CD8-positive, alpha-beta memory T cell (primary cell): ENCODE measurements at regions not wholly inside any gene's neighbourhood (a gene's known extent, or its start where the extent isn't known, plus 50 kb on each side); places are given as distances from the start of the nearest gene placed in this dataset.
A peak's percentile ranks its signal among the peaks of the same experiment; 100 is the strongest.
"Not testable (repeated sequence)": the region's sequence is repeated elsewhere in the genome, so short reads cannot be mapped to it uniquely, and the experiment has no call there.

Source experiments
- CTCF ChIA-PET: fragments of 350-600 bp; sonication (Branson Sonifier 250); formaldehyde crosslinking; loops from one replicate; lab custom pipeline; 2021; ENCODE audit warnings: antibody characterized with exemption; lab: Charles Lee
- POLR2A ChIA-PET: fragments of 350-600 bp; sonication (Branson Sonifier 250); formaldehyde crosslinking; loops from one replicate; lab custom pipeline; 2021; ENCODE audit warnings: antibody characterized with exemption; lab: Charles Lee
- DNase-seq, 5 donors: peaks; one replicate each; pipeline versions ENCODE4 v3.0.0 to v3.0.0-alpha.2; 2020 to 2022; ENCODE audit warnings: mixed read lengths in 1 of 5
- H3K27ac ChIP-seq: one replicate; pipeline ENCODE4 v1.7.0; 2013; ENCODE audit warnings: low read depth, mild to moderate bottlenecking, low read length, moderate library complexity
- H3K27me3 ChIP-seq: 2 replicates; pipeline ENCODE4 v1.7.0; 2013; ENCODE audit warnings: low read length, mild to moderate bottlenecking; ENCODE audit not compliant: insufficient read depth, poor library complexity, severe bottlenecking
- H3K36me3 ChIP-seq: 2 replicates; pipeline ENCODE4 v1.7.0; 2013; ENCODE audit warnings: mild to moderate bottlenecking, low read length, moderate library complexity; ENCODE audit not compliant: insufficient read depth
- H3K4me1 ChIP-seq: 2 replicates; pipeline ENCODE4 v1.7.0; 2013; ENCODE audit warnings: mild to moderate bottlenecking, low read length, moderate library complexity; ENCODE audit not compliant: insufficient read depth
- H3K4me3 ChIP-seq: 2 replicates; pipeline ENCODE4 v1.7.0; 2013; ENCODE audit warnings: mild to moderate bottlenecking, low read length
- H3K9me3 ChIP-seq: 2 replicates; pipeline ENCODE4 v1.7.0; 2013; ENCODE audit warnings: mild to moderate bottlenecking, low read length
- H3K27ac Mint-ChIP-seq, 8 donors: one replicate each; pipeline ENCODE4 v1.8.0; 2020 to 2021; ENCODE audit warnings: mixed read lengths in 8 of 8, mild to moderate bottlenecking in 6 of 8, inconsistent platforms in 3 of 8, moderate library complexity in 3 of 8
- H3K27me3 Mint-ChIP-seq, 2 donors: one replicate each; pipeline ENCODE4 v1.8.0; 2020 to 2021; ENCODE audit warnings: mixed read lengths in 2 of 2, mild to moderate bottlenecking in 1 of 2, moderate library complexity in 1 of 2
- H3K36me3 Mint-ChIP-seq, 3 donors: one replicate each; pipeline ENCODE4 v1.8.0; 2020 to 2021; ENCODE audit warnings: mixed read lengths in 3 of 3, inconsistent platforms in 1 of 3, mild to moderate bottlenecking in 1 of 3
- H3K4me1 Mint-ChIP-seq, 3 donors: one replicate each; pipeline ENCODE4 v1.8.0; 2020 to 2021; ENCODE audit warnings: mixed read lengths in 3 of 3, inconsistent platforms in 1 of 3, mild to moderate bottlenecking in 1 of 3
- H3K4me3 Mint-ChIP-seq, 7 donors: one replicate each; pipeline ENCODE4 v1.8.0; 2020 to 2021; ENCODE audit warnings: mixed read lengths in 7 of 7, mild to moderate bottlenecking in 6 of 7, moderate library complexity in 4 of 7, inconsistent platforms in 2 of 7
- H3K9me3 Mint-ChIP-seq, 5 donors: one replicate each; pipeline ENCODE4 v1.8.0; 2020 to 2022; ENCODE audit warnings: mixed read lengths in 5 of 5, mild to moderate bottlenecking in 3 of 5, moderate library complexity in 2 of 5, inconsistent platforms in 1 of 5

DNA sequence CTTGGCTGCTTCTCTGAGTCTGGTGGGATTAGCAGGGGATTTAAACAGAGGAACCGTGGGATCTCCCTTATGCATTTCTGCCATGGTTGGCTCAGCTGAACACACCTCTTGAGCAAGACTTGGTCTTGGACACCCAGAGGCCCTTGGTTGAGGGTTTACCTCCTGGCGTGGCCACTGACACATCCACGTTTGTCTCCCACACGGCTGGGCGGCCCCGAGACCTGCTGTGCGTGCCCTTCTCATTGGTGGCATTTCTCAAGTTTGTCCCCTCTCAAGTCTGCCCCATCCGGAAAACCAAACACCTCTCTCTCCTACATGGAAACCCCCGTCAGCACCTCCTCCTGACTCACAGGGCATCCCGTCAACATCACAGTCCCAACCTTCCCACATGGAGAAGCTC, 66.0 kb upstream of the MUC20 start:
- H3K27me3 Mint-ChIP-seq, H3K9me3 ChIP-seq, H3K27ac Mint-ChIP-seq, H3K4me3 ChIP-seq, H3K9me3 Mint-ChIP-seq, H3K36me3 ChIP-seq, H3K27me3 ChIP-seq, H3K4me3 Mint-ChIP-seq, H3K4me1 ChIP-seq, CTCF ChIA-PET, POLR2A ChIA-PET, DNase-seq, H3K36me3 Mint-ChIP-seq, H3K27ac ChIP-seq: not testable (repeated sequence)
- peaks cover 3 to 12% (median 10%) of the 10 kb centered on the region in 3 donors for H3K4me1 Mint-ChIP-seq

DNA sequence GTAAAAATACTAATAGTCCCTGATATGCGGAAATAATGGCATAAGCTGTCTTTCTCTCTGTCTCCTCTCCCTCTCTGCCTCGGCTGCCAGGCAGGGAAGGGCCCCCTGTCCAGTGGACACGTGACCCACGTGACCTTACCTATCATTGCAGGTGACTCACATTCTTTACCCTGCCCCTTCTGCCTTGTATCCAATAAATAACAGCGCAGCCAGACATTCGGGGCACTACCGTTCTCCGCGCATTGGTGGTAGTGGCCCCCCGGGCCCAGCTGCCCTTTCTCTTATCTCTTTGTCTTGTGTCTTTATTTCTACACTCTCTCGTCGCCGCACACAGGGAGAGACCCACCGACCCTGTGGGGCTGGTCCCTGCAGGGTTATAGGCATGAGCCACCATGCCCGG, 66.6 kb upstream of the MUC20 start:
- H3K36me3 Mint-ChIP-seq, H3K9me3 ChIP-seq, H3K27me3 ChIP-seq, H3K36me3 ChIP-seq, CTCF ChIA-PET, H3K4me1 ChIP-seq, H3K4me3 Mint-ChIP-seq, H3K4me3 ChIP-seq, H3K9me3 Mint-ChIP-seq, H3K27ac ChIP-seq, POLR2A ChIA-PET, H3K27me3 Mint-ChIP-seq, DNase-seq: not testable (repeated sequence)
- Mint-ChIP-seq H3K4me1 (peaks cover 3 to 12% (median 10%) of the 10 kb centered on the region in 3 donors), H3K27ac (peak overlapping the region in 1 of 8 donors; percentile 73)

DNA sequence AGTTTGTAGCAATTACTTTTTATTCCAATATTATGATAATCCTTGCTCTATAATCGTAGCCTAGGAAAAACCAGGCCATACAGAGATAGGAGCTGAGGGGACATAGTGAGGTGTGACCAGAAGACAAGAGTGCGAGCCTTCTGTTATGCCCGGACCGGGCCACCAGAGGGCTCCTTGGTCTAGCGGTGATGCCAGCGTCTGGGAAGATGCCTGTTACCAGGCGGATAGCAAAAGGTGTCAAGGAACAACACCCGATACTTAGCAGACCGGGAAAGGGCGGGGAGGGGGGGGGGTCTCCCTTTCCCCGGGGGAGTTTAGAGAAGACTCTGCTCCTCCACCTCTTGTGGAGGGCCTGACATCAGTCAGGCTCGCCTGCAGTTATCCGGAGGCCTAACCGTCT, 67.1 kb upstream of the MUC20 start:
- CTCF ChIA-PET, H3K4me1 ChIP-seq, H3K27me3 ChIP-seq, H3K9me3 ChIP-seq, H3K27ac ChIP-seq, POLR2A ChIA-PET, H3K27me3 Mint-ChIP-seq, H3K36me3 Mint-ChIP-seq, H3K9me3 Mint-ChIP-seq, H3K36me3 ChIP-seq, H3K4me3 ChIP-seq: not testable (repeated sequence)
- DNase-seq, result peak in 1 of 5 donors; percentile 23
- peak overlapping the region in 3 of 8 donors; percentile 65 to 81 (median 73) for H3K27ac Mint-ChIP-seq
- peak overlapping the region in 2 of 7 donors; percentile 74 to 82 for H3K4me3 Mint-ChIP-seq
- H3K4me1 Mint-ChIP-seq, result peaks cover 3 to 12% (median 10%) of the 10 kb centered on the region in 3 donors

DNA sequence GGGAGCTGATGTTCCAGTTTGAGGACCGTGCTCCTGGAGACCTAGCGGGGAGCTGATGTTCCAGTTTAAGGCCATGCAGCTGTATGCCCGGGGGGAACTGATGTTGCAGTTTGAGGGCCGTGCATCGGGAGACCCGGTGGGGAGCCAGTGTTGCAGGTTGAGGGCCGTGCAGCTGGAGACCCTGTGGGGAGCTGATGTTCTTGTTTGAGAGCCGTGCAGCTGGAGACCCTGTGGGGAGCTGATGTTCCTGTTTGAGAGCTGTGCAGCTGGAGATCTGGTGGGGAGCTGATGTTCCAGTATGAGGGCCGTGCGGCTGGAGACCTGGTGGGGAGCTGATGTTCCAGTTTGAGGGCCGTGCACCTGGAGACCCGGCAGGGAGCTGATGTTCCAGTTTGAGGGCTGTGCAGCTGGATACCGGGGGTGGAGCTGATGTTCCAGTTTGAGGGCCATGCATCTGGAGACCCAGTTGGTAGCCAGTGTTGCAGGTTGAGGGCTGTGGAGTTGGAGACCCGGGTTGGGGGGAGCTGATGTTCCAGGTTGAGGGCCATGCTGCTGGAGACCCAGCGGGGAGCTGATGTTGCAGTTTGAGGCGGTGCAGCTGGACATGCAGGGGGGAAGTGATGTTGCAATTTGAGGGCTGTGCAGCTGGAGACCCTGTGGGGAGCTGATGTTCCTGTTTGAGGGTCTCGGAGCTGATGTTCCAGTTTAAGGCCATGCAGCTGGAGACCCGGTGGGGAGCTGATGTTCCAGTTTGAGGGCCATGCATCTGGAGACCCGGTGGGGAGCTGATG, 64.4 kb upstream of the APOD start:
- H3K36me3 Mint-ChIP-seq, DNase-seq, H3K4me3 Mint-ChIP-seq, H3K36me3 ChIP-seq, H3K27me3 ChIP-seq, H3K4me1 Mint-ChIP-seq, H3K27ac ChIP-seq, H3K4me3 ChIP-seq, H3K9me3 Mint-ChIP-seq, H3K27ac Mint-ChIP-seq, H3K27me3 Mint-ChIP-seq, CTCF ChIA-PET, POLR2A ChIA-PET, H3K4me1 ChIP-seq, H3K9me3 ChIP-seq: not testable (repeated sequence)

DNA sequence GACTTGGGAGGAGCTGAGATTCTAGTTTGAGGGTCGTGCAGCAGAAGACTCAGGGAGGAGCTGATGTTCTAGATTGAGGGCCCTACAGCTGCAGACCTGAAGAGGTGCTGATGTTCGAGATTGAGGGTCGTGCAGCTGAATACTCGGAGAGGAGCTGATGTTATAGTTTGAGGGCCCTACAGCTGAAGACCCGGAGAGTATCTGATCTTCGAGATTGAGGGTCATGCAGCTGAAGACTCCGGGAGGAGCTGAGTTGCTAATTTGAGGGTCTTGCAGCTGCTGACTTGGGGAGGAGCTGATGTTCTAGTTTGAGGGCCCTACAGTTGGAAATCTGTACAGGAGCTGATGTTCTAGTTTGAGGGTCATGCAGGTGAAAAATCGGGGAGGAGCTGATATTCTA, 62.1 kb upstream of the APOD start:
- H3K36me3 Mint-ChIP-seq, DNase-seq, POLR2A ChIA-PET, H3K4me3 Mint-ChIP-seq, H3K27me3 Mint-ChIP-seq, H3K4me1 ChIP-seq, H3K27ac ChIP-seq, H3K9me3 Mint-ChIP-seq, H3K27me3 ChIP-seq, H3K27ac Mint-ChIP-seq, H3K4me1 Mint-ChIP-seq, H3K4me3 ChIP-seq, CTCF ChIA-PET, H3K9me3 ChIP-seq, H3K36me3 ChIP-seq: not testable (repeated sequence)

DNA sequence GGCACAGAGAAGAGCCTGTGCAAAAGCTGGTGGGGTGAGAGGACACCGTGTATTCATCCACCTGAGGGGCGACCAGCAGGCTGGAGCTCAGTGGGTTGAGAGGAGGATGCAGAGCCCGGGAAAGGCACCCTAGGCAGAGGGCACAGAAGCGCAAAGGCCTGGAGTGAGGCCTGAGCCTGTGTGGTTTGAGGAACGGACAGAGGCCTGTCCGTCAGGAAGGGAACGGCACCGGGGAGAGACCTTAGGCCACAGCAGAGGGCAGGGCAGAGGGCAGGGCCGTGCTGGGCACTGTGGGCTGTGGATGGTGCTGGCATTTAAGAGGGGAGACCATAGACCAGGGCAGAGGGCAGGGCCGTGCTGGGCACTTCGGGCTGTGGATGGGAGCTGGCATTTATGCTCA, 59.5 kb upstream of the APOD start:
- POLR2A ChIA-PET, H3K27me3 ChIP-seq, H3K36me3 Mint-ChIP-seq, H3K4me1 Mint-ChIP-seq, H3K9me3 ChIP-seq, H3K27ac ChIP-seq, CTCF ChIA-PET, H3K4me3 ChIP-seq, DNase-seq, H3K36me3 ChIP-seq, H3K4me3 Mint-ChIP-seq, H3K27me3 Mint-ChIP-seq, H3K9me3 Mint-ChIP-seq, H3K4me1 ChIP-seq: not testable (repeated sequence)
- H3K27ac Mint-ChIP-seq, result peak overlapping the region in 1 of 8 donors; percentile 67

DNA sequence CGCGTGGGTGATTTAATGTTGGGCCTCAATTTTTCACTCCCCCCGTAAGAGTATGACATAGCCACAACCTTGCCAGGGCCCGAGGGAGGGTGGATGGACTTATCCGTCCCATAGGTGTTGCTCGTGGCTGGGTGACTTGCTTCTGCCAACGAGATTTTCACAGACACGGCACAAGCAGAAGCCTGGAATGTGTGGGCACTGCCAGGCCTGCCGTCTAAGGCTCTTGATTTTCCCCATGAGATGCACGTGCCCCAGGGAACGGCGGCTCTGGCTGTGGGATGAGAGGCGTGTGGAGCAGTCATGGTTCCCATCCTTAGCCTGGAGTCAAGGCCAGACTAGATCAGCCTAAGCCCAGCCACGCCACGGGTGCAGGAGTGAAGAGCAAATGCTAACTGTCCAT, 58.6 kb upstream of the APOD start:
- H3K9me3 ChIP-seq, H3K4me1 ChIP-seq, H3K4me3 Mint-ChIP-seq, DNase-seq, H3K27ac Mint-ChIP-seq, H3K4me3 ChIP-seq, H3K27me3 Mint-ChIP-seq, CTCF ChIA-PET, H3K36me3 Mint-ChIP-seq, H3K36me3 ChIP-seq, H3K27me3 ChIP-seq, H3K4me1 Mint-ChIP-seq, H3K27ac ChIP-seq, H3K9me3 Mint-ChIP-seq, POLR2A ChIA-PET: not testable (repeated sequence)

DNA sequence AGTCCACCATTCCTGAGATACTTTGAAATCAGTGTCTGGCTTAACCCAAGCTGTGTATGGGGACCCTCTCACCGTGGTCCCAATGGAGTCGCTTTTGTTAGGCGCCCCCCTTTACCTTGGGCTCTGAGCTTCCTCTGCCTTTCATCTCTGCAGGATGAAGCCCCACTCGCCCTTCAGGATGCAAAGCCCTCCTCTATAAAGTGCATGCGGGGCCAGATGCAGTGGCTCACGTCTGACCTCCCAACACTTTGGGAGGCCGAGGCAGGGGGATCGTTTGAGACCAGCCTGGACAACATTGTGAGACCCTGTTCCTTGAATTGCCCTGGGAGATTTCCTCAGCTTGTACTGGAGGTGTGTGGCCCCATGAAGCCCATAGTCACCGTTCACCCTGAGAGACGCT, 54.7 kb upstream of the APOD start:
- H3K9me3 ChIP-seq, POLR2A ChIA-PET, DNase-seq, H3K27me3 Mint-ChIP-seq, H3K9me3 Mint-ChIP-seq, H3K36me3 ChIP-seq, CTCF ChIA-PET, H3K27ac ChIP-seq, H3K36me3 Mint-ChIP-seq, H3K27ac Mint-ChIP-seq, H3K4me3 ChIP-seq, H3K27me3 ChIP-seq, H3K4me1 ChIP-seq: not testable (repeated sequence)
- H3K4me1 Mint-ChIP-seq, result peaks cover 7 to 12% (median 9%) of the 10 kb centered on the region in 3 donors
- peak overlapping the region in 1 of 7 donors; percentile 13 for H3K4me3 Mint-ChIP-seq
